NCI-H146 (cell line): ENCODE measurements at regions not wholly inside any gene's neighbourhood (a gene's known extent, or its start where the extent isn't known, plus 50 kb on each side); places are given as distances from the start of the nearest gene placed in this dataset.
A peak's percentile ranks its signal among the peaks of the same experiment; 100 is the strongest.

Experiments used
- DNase-seq: peaks from one replicate; lab custom pipeline; 2025; lab: John Stamatoyannopoulos, UW

DNA sequence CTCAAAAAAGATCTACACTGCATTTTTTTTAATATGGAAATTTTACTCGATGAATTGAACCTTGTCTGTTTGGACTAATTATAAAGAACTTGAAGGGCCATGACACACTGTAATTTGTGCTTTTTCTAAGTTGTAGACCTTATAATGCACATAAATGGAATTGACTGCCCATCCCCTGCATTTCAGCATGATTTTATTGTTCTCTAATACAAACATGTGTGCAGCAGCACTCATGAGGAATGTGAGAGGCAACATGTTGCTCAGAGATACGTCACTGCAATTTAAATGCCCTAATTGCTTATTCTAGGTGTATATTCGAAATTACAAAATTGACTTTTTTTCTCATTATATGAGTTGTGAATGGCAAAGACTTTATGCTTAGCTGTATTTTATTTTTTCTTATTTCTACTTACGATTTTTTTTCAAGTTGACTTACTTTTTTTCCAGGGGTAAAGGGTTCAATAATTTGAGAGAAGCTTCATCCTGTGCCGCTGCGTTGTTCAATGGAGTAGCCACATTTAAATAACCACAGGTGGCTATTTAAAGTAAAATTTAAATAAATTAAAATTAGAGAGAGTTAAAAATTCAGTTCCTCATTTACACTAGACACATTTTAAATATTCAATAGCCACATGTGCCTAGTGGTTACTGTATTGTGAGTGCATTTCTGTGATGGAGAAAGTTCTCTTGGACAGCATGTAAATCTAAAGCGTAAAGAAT lies 1346.4 kb downstream of the ROBO1 start:
- no peak for DNase-seq

DNA sequence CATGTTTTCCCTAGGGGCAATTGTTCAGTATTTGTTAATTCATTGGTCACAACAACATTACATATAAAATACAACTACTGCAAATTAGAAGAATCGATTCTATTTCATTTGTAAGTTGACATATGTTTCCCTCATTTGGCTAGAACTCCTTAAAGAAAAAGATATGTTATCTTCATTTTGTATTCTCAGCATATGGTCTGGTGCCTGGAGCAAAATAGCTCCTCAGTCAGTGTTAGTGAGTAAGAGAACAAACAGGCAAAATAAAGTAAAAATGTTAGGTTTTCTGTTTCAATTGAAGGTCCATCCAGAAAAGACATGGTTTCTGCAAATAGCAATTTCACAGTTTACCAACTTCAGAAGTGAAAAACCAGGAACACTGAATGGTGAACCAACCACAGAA lies 1343.1 kb downstream of the ROBO1 start:
- no peak for DNase-seq

DNA sequence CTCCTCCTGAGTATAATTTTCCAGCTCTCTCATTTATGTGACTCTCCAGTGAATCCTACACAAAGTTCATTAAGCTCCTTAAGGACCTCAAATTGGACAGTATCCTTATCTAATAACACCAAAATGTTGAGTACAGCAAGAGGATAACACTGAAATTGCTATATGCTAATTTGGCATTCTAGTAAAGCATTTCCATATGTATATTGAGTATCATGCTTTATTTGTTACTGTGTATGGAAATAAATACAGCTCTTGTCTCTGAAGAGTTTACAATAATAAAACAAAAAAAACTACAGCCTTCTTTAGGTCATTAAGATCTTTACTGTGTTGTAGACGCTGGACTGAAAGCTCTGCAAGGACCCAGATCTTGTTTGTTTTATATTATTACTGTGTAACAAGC lies 1341.3 kb downstream of the ROBO1 start:
- DNase-seq = no peak

GRCh38 chr3:78427303-78427702 lies 1340.5 kb downstream of the ROBO1 start:
- no peak for DNase-seq

DNA sequence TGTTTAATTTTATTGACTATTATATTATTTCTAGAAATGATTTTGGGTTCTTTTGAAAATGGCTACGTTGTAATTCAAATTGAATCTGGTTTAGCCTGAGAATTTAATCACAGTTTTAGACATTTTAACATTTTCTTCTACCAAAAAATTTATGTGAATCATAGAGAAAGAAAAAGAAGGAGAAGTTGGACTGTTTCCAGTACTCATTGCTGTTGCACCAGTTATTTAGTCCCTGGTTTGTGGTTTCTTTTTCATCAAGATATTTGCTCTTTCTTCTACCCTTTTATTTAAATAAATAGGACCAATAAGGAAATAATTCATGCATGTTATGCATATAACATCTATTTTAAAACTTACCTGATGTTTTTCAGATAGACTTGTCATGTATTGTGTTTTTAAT lies 1337.1 kb downstream of the ROBO1 start:
- no peak for DNase-seq

DNA sequence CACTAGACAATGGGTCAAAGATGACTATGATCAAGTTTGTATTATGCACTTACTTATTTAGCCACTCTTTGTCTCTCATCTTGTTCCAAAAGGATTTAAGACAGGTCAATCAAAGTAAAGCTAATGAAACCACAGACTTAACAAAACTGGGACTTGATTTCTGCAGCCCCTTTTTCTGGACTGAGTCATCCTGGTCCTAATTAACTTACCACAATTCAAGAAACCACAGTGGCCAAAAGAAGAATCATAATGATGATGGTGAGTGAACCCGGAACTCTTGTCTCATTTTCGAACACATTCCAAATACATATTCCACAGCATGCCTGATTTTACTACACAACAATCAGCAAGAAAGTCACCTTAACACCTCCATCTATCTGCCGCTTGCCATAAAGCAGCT lies 1333.0 kb downstream of the ROBO1 start:
- DNase-seq = no peak

GRCh38 chr3:78455166-78455565 lies 1312.6 kb downstream of the ROBO1 start:
- DNase-seq = no peak

DNA sequence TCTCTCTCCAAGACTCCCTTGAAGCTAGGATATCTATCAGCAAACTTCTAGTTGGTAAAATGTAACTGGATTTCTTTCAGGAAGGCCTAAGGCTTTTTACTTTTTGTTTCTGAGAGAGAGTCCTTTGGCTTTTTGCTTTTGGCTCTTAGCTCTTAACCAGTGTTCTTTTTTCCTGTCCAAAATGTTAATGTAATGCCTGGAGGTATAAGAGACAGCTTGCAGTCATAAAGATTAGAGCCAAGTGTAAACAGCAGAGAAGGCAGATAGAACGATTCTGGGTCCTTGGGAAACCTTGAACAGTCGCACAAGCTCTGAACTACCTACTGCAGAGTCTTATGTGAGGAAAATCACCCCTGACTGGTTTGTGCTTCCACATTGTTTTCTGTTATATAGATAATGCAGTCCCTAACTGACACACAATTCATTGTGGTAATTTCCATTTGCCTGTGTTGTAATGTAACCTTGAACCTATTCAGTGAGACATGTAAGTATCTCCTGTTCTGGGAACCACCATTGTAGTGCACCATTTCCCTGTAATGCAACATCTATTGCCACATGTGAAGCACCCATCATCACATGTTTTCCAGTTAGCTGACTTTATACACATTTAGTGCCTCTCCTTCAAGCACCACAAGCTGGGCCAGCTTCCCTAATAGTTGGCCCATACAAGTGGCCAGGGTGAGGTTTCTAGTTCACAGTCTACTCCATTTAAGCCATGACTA lies 1311.9 kb downstream of the ROBO1 start:
- DNase-seq = no peak

- DNase-seq = no peak
Observed at GRCh38 chr3:78459796-78460195, 1308.0 kb downstream of the ROBO1 start.

DNA sequence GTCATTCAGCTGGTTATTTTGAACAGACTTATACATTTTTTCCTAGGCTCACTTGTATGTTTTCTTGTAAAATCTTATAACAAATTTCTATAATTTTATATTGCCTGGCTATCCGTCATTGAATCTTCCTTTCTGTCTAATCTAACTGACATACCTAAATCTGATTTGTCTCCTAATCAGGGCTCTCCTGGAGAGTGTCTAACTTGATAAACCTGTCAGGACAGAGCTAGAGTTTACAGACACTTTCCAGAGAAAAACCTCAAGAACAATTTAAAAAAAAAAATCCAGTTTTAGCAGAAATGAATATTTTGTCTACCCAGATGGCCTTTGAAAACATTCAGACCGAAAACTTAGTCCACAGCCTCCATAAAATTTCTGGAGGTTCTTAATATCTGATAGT lies 1305.8 kb downstream of the ROBO1 start:
- no peak for DNase-seq

GRCh38 chr3:78476076-78476475 lies 1291.7 kb downstream of the ROBO1 start:
- DNase-seq = no peak

DNA sequence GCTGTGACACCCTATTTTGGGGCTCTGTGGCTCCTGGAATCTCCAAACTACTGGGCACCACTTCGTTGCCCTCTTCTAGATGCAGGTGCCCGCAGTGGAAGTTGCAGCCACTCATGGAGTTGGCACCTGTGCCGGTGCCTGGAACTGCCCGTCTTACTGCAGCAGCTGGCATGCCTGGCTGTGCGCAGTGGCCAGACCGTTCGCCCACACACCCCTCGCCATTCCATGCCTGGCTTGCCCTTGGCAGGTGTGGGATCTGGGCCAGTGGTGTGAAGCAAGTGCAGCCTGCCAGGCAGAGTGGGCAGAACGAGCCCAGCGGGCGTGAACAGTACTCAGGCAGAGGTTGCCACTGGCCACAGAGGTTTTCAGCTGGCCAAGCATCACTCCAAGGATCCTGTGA lies 1286.7 kb downstream of the ROBO1 start:
- DNase-seq = no peak

GRCh38 chr3:78483090-78483489 lies 1284.7 kb downstream of the ROBO1 start:
- no peak for DNase-seq

GRCh38 chr3:78494851-78495250 lies 1272.9 kb downstream of the ROBO1 start:
- no peak for DNase-seq

DNA sequence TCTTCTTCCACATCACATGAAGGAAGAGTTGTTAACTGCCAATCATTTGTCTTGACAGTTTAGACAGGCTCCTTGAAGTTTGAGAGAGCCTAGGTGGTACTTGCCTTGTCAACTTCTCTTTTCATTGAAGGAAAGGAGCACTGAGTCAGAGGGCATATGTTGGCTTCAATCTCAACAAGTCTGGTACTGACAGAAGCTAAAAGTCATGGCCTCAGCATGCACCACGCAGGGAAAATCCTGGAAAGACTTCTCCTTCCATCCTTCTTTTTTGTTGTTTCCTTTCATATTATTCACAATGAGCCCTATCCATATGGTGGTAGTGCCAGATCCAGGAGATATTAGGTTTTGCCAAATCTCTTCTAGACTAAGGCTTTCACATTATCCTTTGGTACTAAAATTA lies 1272.5 kb downstream of the ROBO1 start:
- DNase-seq = no peak

- peak; percentile 47 for DNase-seq
Observed at GRCh38 chr3:78496501-78496900, 1271.3 kb downstream of the ROBO1 start.

- peak; percentile 51 for DNase-seq
Observed at GRCh38 chr3:78497021-78497420, 1270.8 kb downstream of the ROBO1 start.

GRCh38 chr3:78497767-78498166 lies 1270.0 kb downstream of the ROBO1 start:
- peak; percentile 49 for DNase-seq

- DNase-seq = no peak
Observed at GRCh38 chr3:78506061-78506460, 1261.7 kb downstream of the ROBO1 start.

DNA sequence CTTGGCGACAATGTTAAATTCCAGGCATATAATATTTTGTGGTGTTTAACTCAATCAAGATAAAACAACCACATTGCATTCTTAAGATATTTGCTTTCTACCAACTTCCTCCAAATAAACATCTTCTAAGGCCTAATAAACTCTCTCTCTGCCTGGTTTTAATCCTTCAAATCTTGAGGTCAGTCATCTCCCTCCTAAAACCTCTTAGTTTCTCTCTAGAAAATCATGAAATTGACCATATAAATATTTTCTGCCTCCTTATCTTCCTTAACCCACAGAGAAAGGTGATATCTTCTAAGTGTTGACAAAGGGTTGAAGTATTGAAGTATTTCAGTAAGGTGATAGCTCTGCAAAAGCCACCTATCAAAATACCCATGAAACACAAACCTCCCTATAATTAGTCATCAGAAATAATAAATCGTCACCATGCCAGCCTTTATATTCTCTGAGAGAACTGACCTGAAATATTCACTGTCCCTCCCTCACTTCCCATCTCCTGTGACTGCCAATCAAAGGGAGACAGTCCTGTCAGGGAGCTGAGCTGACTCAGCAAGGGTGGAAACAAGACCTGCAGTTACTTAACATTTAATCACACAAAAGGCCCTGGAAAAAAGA lies 1261.1 kb downstream of the ROBO1 start:
- DNase-seq = peak; percentile 11

- DNase-seq = peak; percentile 13
Observed at GRCh38 chr3:78507196-78507984, 1260.4 kb downstream of the ROBO1 start.

DNA sequence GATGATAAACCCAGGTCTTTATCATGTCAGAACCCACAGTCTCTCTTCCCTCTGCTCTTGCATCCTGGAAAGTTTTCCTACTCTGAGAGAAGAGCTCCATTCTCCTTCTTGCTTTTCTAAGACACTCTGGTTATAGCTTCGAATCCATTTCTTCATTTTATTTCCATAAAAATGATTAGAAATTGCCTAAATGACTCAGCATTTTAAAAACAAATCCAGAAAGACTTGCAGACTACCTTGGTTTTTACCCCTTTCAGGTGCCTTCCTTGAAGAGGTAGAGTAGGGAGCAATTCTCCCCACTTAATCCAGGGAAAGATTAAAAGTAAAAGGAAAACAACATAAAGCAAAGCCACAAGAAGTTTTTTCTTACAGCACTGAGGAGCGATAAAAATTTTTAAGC lies 1256.0 kb downstream of the ROBO1 start:
- no peak for DNase-seq
